Embryonic facial prominence (tissue), 1 donor: ENCODE measurements at regions not wholly inside any gene's neighbourhood (a gene's known extent, or its start where the extent isn't known, plus 50 kb on each side); places are given as distances from the start of the nearest gene placed in this dataset.

Experiments
- DNase-seq: peaks from one replicate; pipeline ENCODE4 v3.0.0-alpha.2; 2016; ENCODE audit errors: extremely low spot score

- no peak for DNase-seq
Observed at GRCh38 chr7:130910949-130911944, 177.2 kb upstream of the KLF14 start.

- DNase-seq, result no peak
Observed at GRCh38 chr7:130912082-130912861, 178.3 kb upstream of the KLF14 start.

DNA sequence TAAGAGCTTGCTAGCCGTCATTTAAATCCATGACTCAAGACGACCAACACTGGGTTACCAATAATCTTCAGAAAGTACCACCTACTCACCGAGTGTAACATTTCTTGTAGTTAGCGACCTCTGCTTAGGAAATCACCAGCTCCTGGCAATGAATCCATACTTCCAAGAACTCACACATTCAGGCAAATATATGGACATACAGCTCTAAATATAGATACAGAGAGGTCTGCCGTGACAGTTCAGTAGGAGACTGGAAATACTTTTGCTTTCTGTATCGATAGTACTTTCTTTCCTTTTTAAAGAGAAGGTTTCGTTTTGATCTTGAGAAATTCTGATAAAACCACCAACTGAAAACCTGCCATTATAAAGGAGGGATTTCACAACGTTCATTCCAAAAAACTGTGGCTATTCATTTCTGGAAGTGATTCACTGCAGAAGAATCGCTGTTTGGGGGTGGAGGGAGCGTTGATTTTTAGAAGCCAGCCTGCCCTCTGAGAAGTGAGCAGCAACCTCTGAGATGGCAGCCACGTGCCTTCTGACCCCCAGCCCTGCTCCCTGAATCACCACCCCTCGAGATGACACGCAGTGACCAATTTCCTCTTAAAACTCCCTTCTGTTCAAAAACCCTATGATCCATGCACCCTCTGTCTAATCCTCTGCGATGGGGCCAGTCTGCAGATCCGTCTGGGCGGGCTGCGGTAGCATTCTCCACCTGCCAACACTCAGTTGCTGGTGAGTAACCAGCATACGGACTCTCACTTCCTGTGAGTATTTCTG lies 179.0 kb upstream of the KLF14 start:
- DNase-seq, result no peak

DNA sequence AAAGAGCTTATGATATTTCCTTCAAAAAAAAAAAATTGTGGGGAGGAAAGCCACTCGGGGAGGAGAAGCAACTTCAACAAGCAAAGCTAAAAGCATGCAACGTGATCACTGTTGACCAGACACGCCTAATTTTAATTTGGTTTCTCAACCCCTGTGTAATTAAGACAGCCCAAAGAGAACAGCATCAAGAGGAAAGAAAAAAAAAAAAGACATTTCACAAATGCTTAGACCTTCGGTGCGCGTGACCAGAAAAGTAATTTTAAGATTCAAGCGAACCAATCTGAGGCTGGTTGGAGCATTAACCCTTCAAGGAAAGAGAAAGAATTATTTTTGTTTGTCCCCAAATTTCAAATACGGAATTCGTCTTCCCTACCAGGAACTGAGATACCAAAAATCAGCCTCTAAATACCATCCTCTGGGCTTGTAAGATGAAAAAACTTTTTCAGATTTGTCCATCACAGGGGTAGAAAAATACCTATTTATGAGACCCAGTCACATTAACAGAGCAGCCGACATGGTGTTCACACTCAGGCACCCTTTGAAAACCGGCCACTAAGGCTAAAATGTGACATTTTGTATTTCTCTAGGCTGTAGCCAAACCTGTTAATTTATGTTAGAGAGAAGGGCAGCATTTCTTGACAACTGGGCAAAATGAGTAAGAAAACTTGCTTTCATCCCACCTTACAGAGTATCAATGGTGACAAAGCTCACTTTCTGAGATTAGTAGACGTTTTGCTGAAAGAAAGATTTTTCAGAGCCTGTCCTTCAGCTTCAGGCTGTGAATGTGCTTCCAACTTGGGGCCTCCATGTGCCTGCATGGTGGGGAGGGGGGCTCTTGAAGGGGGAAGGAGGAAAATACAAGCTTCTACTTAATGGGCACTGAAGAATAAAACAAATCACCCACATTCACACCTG lies 179.9 kb upstream of the KLF14 start:
- no peak for DNase-seq

DNA sequence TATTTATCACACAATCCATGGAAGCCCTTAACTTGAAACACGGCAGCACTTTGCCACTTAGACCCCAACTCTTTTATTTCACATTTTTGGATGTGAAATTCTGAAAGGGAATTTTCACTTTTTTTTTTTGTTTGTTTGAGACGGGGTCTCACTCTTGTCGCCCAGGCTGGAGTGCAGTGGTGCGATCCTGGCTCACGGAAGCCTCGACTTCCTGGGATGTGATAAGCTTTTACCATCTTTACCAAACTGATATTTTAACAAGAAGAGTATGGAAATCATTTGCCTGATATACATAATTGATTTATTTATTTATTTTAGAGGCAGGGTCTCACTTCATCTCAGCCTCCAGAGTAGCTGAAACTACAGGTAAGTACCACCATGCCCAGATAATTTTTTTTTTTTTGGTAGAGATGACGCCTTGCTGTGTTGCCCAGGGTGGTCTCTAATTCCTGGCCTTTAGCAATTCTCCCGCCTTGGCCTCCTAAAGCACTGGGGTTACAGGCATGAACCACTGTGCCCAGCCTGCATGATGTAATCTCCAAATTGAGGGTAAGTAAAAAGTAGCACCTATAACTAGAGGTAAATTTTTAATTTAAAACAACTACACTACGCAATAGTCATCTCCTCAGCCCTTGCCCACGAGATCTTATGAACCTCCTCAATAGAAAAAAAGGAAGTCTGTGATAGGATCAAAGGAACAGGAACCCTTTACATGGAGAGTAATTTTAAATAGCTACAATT lies 180.7 kb upstream of the KLF14 start:
- no peak for DNase-seq

DNA sequence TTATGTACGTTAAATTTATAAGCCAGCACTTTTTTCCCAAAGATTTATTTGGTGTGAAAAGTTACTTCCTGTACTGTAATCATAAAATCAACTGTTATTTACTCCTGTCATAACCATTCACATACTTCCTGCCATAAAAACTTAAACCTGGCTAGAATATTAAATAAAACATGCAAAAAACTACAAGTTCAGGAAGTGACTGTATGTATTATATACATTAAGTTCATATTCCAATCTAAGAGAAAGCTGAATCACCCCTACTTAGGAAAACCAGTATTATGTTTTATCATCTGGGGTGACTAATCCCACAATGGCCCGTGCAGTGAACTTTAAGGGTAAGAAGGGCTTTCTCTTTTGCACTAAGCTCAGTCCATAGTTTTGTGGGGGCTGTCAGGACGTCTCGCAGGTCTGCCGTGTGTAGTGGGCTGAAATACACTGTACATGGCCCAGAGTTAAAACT lies 183.7 kb upstream of the KLF14 start:
- no peak for DNase-seq

GRCh38 chr7:130918129-130919052 lies 184.4 kb upstream of the KLF14 start:
- no peak for DNase-seq

GRCh38 chr7:130919316-130920103 lies 185.5 kb upstream of the KLF14 start:
- DNase-seq, result no peak

DNA sequence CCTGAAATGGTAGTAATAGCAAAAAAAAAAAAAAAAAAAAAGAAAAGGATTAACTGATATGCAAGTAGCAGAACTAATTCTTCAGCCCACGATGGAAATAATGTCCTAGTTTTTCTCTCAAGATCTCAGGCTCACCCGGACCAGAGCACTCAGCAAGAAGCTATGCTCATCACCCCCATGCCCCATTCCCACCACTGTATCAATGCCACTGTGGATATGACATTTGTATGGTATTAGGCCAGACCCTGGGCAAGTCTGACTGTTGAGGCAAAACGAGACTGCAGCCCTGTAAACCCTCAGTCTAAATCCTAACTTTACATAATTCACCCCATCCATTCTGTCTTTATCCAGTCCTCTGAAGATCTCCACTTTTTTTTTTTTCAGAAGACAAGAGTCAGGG lies 186.1 kb upstream of the KLF14 start:
- DNase-seq, result no peak

- no peak for DNase-seq
Observed at GRCh38 chr7:130921391-130922180, 187.6 kb upstream of the KLF14 start.

GRCh38 chr7:130922206-130923112 lies 188.5 kb upstream of the KLF14 start:
- no peak for DNase-seq

DNA sequence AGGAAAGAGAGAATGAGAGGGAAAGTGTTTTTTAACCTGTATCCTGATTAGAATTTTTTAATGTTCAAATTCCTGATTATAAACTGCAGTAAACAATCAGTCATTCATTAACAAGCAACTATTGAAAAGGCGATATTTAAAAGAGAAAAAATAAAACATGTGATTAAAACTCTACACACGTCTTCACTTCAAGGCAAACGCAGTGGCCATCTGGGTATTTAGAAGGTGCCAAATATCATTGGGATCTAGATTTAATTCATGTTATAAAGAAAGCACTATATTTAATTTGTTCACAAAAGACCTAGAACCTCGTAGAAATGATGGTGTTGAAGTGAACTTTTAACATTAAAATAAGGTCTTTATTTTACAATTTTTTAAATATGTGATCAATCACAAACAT lies 189.4 kb upstream of the KLF14 start:
- no peak for DNase-seq

GRCh38 chr7:130923930-130924329 lies 189.9 kb upstream of the KLF14 start:
- no peak for DNase-seq

- no peak for DNase-seq
Observed at GRCh38 chr7:130925136-130925794, 191.3 kb upstream of the KLF14 start.

DNA sequence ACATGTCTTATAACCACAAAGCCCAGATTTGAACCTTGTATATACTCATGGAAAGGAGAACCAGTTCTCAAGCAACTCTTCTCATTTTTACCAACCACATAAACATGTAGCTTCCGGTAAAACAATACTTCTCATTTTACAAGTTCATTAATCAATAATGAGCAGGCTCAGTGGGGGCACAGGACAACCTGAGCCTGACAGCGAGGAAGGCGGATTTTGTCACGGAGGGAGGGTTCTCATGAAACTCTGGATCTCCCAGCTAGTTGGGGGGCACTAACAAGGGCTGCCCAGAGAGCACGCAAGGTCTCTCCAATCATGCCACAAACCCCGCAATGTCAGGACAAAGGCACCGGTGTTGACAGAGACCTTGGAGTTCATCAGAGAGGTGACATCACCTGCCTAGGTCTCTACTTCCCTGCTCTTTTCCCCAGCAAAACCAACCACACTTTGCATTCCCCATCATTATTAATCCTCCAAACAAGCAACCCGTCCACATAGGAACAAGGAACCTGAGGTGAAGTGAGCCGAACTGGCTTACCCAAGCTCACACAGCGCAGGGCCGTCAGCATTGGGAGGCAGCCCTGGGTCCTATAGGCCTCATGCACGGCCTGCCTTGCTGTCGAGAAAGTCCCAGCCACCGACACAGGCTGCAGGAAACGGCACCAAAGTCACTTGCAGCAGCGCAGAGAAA lies 192.1 kb upstream of the KLF14 start:
- DNase-seq, result no peak
